A549 (cell line): ENCODE measurements at regions not wholly inside any gene's neighbourhood (a gene's known extent, or its start where the extent isn't known, plus 50 kb on each side); places are given as distances from the start of the nearest gene placed in this dataset.

ENCODE experiments used
- CBX2 ChIP-seq: fragments of 200-600 bp; sonication (generic); IDR thresholded peaks from 2 replicates; pipeline ENCODE4 v1.6.1; 2016; ENCODE audit warnings: low read depth, mild to moderate bottlenecking, borderline replicate concordance
- CHD2 ChIP-seq: fragments of 150-350 bp; IDR thresholded peaks from 2 replicates; pipeline ENCODE4 v1.6.1; 2014; ENCODE audit warnings: low read length; ENCODE audit not compliant: partially characterized antibody
- ELK1 ChIP-seq: fragments of 150-350 bp; IDR thresholded peaks from 2 replicates; pipeline ENCODE4 v1.6.1; 2014; ENCODE audit warnings: low read depth, mild to moderate bottlenecking, low read length
- EP300 ChIP-seq, 2 experiments: fragments of >200 bp; sonication (Bioruptor Twin); formaldehyde crosslinking; IDR thresholded peaks; 2 replicates in 1 of 2; 3 replicates in 1 of 2; pipeline ENCODE4 v1.6.1; 2016 to 2017
- ESRRA ChIP-seq: fragments of 150-350 bp; IDR thresholded peaks from 2 replicates; pipeline ENCODE4 v1.6.1; 2014; ENCODE audit warnings: mild to moderate bottlenecking, low read length, borderline replicate concordance
- POLR2A ChIP-seq: IDR thresholded peaks from 2 replicates; pipeline ENCODE4 v1.6.1; 2012; ENCODE audit warnings: mild to moderate bottlenecking, low read length
- TF ChIP-seq, protein P1 (sequence below): fragments of >200 bp; sonication (Bioruptor Twin); formaldehyde crosslinking; IDR thresholded peaks from 3 replicates; pipeline ENCODE4 v1.5.1; 2016
- TF ChIP-seq, protein P2 (sequence below): IDR thresholded peaks from 2 replicates; pipeline ENCODE4 v1.6.1; 2012

- TF ChIP-seq EP300 (IDR thresholded peaks at IDR 0.05) (peak in 1 of 2 experiments; percentile 39; a peak in 1 of 5 replicates), CBX2 (no peak), CHD2 (no peak), POLR2A (no peak), ESRRA (no peak), ELK1 (no peak)
- TF ChIP-seq, protein P1, sequence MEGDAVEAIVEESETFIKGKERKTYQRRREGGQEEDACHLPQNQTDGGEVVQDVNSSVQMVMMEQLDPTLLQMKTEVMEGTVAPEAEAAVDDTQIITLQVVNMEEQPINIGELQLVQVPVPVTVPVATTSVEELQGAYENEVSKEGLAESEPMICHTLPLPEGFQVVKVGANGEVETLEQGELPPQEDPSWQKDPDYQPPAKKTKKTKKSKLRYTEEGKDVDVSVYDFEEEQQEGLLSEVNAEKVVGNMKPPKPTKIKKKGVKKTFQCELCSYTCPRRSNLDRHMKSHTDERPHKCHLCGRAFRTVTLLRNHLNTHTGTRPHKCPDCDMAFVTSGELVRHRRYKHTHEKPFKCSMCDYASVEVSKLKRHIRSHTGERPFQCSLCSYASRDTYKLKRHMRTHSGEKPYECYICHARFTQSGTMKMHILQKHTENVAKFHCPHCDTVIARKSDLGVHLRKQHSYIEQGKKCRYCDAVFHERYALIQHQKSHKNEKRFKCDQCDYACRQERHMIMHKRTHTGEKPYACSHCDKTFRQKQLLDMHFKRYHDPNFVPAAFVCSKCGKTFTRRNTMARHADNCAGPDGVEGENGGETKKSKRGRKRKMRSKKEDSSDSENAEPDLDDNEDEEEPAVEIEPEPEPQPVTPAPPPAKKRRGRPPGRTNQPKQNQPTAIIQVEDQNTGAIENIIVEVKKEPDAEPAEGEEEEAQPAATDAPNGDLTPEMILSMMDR: no peak
- TF ChIP-seq, protein P2, sequence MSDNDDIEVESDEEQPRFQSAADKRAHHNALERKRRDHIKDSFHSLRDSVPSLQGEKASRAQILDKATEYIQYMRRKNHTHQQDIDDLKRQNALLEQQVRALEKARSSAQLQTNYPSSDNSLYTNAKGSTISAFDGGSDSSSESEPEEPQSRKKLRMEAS: peak; percentile 42; the same call in 1 of the 2 replicates
These were observed 189.6 kb downstream of the ADAMTS15 start for GRCh38 chr11:130638033-130638432.
